Bone marrow (tissue), 2 donors: ENCODE measurements at regions not wholly inside any gene's neighbourhood (a gene's known extent, or its start where the extent isn't known, plus 50 kb on each side); places are given as distances from the start of the nearest gene placed in this dataset.

Experiments used
- DNase-seq, 2 donors: peaks; one replicate each; lab custom pipeline; 2025; lab: John Stamatoyannopoulos, UW

- no peak for DNase-seq
These were observed 123.4 kb upstream of the SLC24A5 start for GRCh38 chr15:47997195-47998080.

GRCh38 chr15:47998619-47999019 is 122.2 kb upstream of the SLC24A5 start:
- DNase-seq, result no peak

DNA sequence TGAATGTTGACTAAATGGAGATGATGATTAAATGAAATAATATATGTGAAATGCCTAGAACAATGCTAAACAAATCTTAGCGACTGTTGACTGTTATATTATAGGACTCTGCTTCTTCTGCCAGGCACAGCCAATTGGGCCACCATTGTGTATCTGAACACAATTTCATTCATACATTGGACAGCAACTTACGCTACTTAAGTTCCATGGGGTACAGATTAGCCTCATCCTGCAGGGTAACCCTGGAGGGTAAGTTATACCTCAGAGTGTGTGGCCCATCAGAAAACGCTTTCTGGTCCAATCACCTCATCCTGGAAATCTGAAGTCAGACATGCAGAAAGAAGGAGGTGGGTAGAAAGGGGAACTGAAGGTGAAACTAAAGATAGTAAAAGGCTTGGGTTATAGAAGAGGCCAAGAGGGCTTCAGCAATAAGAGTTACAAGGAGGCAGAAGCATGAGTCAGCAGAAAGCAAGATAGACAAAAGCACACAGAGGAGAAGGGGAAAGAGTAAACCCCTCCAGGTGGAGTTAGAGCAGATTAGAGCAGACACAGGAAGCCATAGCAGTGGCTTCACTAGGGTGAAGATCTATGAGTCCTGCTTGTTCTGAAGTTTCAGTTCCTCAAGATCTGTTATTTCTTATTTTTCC is 119.3 kb upstream of the SLC24A5 start:
- no peak for DNase-seq

DNA sequence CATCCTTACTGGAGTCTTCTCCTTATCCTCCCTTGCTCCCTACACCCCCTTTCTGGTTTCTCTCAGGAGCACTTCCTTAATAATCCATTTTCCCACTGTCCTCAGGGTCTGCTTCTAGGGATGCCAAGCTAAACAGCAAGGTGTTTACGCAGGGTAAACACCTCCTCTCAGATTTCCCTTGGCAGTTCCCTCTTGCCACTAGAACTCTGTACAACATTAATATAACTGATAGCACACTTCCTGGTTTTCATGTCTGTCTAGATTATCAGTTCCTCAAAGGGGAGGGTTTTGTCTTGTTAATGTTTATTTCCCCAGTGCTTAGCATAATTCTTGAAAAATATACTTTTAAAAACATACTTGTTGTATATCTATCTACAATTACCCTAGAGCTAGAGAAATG is 118.0 kb upstream of the SLC24A5 start:
- DNase-seq, result no peak

- no peak for DNase-seq
These were observed 117.3 kb upstream of the SLC24A5 start for GRCh38 chr15:48003441-48003840.

GRCh38 chr15:48005077-48005476 is 115.7 kb upstream of the SLC24A5 start:
- DNase-seq, result no peak

GRCh38 chr15:48006031-48006511 is 114.7 kb upstream of the SLC24A5 start:
- no peak for DNase-seq

DNA sequence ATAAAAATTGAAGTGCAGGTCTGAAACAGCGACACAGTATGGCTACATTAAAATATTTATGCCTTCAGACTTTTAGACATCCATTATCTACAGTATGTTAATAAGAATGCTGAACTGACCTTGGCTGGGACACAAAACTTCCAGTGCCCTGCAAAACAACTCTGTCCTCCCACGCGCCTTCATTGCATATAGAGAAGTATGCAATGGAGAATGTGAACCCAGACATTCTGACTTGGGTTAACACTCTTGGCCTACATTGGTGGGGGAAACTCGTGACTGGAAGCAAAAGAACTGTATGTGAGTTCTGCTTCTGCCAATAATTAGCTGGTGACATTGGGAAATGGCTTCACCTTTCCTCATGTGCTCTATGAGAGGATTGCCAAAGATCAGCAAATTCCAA is 110.5 kb upstream of the SLC24A5 start:
- no peak for DNase-seq

DNA sequence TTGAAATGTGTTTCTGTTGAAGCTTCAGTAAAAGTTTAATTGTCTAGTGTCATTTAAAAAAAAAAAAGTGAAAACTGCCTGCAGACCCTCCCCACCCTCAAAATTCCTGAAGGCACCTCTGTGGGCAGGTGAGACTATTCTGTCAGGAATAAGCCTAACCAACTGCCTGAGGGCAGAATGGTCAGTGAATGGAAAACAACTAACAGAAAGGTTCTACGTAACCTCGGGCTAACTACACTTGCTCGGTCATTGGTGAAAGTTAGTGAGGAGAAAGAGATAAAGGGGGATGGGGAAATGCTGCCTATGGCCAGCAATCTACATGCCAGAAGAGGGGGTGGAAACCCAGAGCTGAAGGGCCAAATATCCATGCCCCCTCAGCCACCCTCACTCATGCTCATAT is 108.6 kb upstream of the SLC24A5 start:
- no peak for DNase-seq

DNA sequence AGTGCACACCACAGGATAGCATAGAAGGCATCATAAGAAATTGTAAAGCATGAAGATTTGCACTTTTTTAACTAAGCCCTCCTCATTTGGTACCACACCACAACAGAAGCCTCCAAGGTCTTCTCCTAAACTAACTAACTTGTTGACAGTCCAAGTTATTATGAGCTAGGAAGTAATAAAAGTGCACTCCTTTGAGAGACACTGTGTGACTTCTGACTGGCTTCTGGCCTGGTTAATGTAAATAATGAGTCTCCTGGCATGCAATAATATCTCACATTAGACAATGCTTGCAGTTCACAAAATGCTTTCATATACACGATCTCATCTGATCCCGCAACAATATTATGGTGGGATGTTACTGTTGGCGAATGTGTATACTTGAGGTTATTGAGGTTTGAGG is 103.9 kb upstream of the SLC24A5 start:
- no peak for DNase-seq

DNA sequence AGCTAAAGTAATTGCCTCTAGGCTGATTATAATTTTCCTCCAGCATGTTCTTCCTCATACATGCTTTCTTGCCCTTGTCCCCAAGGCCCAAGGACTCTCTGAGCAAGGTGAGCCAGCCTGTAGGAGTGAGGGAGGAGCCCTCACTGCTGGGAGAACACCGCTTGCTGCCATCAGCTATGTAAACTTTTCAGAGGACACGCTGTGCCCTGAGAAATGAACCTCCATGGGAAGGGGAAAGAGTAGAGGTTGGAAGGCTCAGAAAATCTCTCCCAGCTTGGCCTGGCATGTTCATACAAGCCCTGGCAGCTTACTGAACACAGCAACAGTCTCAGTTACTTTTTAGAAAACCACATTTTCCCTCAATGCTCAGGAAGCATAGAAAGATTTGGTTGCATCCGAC is 103.0 kb upstream of the SLC24A5 start:
- DNase-seq, result no peak

GRCh38 chr15:48020166-48020565 is 100.6 kb upstream of the SLC24A5 start:
- DNase-seq, result no peak

- DNase-seq, result no peak
These were observed 99.3 kb upstream of the SLC24A5 start for GRCh38 chr15:48021336-48022086.

DNA sequence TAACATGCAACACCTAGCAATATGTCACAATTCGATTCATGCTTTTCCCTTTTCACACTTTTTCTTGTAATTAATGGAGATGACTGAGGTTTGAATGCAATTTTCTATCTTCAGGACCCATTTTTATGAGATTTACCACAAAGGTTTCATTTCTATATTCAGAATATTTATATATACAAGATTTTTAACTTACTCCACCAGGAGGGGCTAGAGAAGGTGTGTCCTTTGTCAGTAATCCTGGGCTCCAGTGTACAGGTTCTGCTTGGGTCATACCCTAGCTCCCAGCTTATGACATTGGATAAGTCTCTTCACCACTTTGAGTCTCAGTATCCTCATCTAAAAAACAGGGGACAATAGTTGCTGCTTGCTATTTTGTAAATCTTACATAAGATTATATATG is 95.7 kb upstream of the SLC24A5 start:
- DNase-seq, result no peak

GRCh38 chr15:48028712-48029111 is 92.1 kb upstream of the SLC24A5 start:
- DNase-seq, result no peak

- no peak for DNase-seq
These were observed 91.1 kb upstream of the SLC24A5 start for GRCh38 chr15:48029642-48030041.

- DNase-seq, result no peak
These were observed 89.3 kb upstream of the SLC24A5 start for GRCh38 chr15:48031466-48031865.

DNA sequence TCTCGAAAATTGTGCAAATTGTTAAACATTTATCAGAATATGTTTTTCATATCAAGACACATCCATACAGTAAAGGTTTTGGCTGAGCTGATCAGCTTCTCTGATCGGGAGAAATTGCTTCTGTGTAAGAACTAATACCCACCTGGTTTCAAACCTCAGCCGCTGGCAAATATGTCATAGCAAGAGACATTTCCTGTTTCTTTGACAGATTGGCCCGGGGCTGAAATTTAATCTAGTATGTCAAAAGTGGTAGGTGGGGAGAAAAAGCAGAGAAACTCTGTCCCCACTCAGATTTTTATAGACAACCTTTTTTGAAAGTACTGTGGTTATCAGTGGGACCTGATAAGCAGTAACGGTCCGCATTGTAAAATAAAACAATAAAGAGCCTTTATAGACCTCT is 88.8 kb upstream of the SLC24A5 start:
- no peak for DNase-seq

DNA sequence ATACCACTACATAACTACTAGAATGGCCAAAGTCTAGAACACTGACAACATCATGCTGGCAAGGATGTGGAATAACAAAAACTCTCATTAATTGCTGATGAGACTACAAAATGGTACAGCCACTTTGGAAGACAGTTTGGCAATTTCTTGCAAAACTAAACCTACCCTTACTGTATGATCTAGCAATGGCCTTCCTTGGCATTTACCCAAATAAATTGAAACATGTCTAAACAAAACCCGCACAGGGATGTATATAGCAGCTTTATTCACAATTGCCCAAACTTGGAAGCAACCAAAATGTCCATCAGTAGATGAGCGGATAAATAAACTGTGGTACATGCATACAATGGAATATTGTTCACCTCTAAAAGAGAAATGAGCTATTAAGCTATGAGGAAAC is 87.9 kb upstream of the SLC24A5 start:
- DNase-seq, result no peak

DNA sequence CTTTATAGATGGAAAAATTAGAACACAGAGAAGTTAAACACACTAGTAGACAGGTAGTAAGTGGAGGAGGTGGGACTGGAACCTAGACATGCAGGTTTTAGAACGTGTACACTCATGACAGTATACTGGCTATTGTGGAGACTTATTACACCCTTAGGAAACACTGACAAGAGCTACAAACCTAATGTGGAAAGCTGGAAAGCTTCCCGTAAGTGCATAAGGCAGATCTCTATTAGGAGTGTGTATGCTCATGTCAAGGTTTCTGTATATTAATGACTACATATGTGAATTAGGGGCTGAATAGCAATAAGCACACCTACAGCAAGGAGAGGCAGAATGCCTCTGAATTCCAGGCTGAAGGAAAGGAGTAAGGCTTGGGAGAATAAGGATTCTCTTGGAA is 82.6 kb upstream of the SLC24A5 start:
- no peak for DNase-seq

GRCh38 chr15:48040166-48040817 is 80.5 kb upstream of the SLC24A5 start:
- no peak for DNase-seq

DNA sequence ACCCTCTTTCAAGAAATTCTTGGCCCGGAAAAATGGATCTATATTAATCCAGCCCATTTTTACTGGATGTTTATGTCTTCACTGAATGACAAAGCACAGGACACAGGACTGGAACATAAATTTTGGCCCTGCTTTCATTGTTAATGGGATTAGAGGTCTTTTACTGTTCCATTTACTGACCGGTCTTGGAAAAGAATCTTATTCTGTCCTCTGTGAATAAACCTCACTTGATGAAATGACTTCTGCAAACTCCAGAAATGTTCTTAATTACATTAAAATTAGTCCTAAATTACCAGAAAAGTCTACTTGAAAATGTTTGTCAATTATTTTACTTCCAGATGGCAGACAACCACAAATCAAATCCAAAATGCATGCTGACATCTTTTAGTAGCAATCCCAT is 79.3 kb upstream of the SLC24A5 start:
- DNase-seq, result no peak
